ENCODE measurements at regions not wholly inside any gene's neighbourhood (a gene's known extent, or its start where the extent isn't known, plus 50 kb on each side); places are given as distances from the start of the nearest gene placed in this dataset.

DNA sequence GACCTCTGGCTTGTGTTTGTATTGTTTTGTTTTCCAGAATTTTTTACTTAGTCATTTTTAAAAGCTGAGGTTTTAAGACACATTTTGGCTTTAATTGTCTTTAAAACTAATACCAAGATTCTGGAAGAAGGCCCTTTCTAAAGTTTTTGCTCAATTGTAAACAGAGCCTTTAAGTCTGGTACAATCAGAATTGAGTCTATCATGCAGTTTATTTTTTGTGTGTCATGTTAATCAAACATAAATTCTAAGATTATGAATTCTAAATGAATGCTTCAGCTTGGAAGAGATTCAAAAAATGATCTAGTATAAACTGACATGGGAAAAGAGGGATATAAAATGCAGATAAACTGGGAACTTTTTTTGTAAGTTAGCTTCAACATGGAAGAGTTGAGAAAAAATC lies 882.7 kb downstream of the TLE1 start:
- TF ChIP-seq, protein P1, sequence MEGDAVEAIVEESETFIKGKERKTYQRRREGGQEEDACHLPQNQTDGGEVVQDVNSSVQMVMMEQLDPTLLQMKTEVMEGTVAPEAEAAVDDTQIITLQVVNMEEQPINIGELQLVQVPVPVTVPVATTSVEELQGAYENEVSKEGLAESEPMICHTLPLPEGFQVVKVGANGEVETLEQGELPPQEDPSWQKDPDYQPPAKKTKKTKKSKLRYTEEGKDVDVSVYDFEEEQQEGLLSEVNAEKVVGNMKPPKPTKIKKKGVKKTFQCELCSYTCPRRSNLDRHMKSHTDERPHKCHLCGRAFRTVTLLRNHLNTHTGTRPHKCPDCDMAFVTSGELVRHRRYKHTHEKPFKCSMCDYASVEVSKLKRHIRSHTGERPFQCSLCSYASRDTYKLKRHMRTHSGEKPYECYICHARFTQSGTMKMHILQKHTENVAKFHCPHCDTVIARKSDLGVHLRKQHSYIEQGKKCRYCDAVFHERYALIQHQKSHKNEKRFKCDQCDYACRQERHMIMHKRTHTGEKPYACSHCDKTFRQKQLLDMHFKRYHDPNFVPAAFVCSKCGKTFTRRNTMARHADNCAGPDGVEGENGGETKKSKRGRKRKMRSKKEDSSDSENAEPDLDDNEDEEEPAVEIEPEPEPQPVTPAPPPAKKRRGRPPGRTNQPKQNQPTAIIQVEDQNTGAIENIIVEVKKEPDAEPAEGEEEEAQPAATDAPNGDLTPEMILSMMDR (CRISPR knock-in tag; IDR thresholded peaks at IDR 0.05), result no peak
- TF ChIP-seq RNF2 (conservative IDR thresholded peaks at IDR 0.05; ENCODE audit: low read depth), result no peak
- no peak for TF ChIP-seq ZSCAN29 (CRISPR knock-in tag; conservative IDR thresholded peaks at IDR 0.05)
- TF ChIP-seq RCOR2 (CRISPR knock-in tag; IDR thresholded peaks at IDR 0.05), result no peak
- TF ChIP-seq ZNF605 (CRISPR knock-in tag; IDR thresholded peaks at IDR 0.05), result no peak
- TF ChIP-seq KDM3A (CRISPR knock-in tag; IDR thresholded peaks at IDR 0.05; ENCODE audit: low read depth), result no peak
- no peak for TF ChIP-seq ZNF337 (CRISPR knock-in tag; IDR thresholded peaks at IDR 0.05; ENCODE audit: borderline replicate concordance, low read depth)
- no peak for TF ChIP-seq ZUFSP (CRISPR knock-in tag; IDR thresholded peaks at IDR 0.05; ENCODE audit: borderline replicate concordance)
- no peak for TF ChIP-seq MEF2D (CRISPR knock-in tag; IDR thresholded peaks at IDR 0.05)
- no peak for TF ChIP-seq STAG1 (CRISPR knock-in tag; IDR thresholded peaks at IDR 0.05)
